Liver (tissue), 7 donors: ENCODE measurements at regions not wholly inside any gene's neighbourhood (a gene's known extent, or its start where the extent isn't known, plus 50 kb on each side); places are given as distances from the start of the nearest gene placed in this dataset.

ENCODE experiments used
- DNase-seq: peaks from one replicate; pipeline ENCODE4 v3.0.0-alpha.2; 2017; ENCODE audit warnings: low spot score
- H3K27ac ChIP-seq, 2 donors: one replicate each; pipeline ENCODE4 v1.7.0; 2013; ENCODE audit warnings: inconsistent platforms in 2 of 2, low read length in 2 of 2, control low read depth in 1 of 2, low read depth in 1 of 2, mild to moderate bottlenecking in 1 of 2
- H3K27me3 ChIP-seq, 4 donors: one replicate each; pipeline versions ENCODE4 v1.6.1 to v1.7.0; 2013; ENCODE audit warnings: low read length in 3 of 4, inconsistent platforms in 1 of 4, mild to moderate bottlenecking in 1 of 4, moderate library complexity in 1 of 4; ENCODE audit not compliant: control insufficient read depth in 4 of 4, insufficient read depth in 4 of 4
- H3K36me3 ChIP-seq, 4 donors: one replicate each; pipeline versions ENCODE4 v1.6.1 to v1.7.0; 2013; ENCODE audit warnings: low read length in 3 of 4, mild to moderate bottlenecking in 3 of 4, low read depth in 1 of 4, moderate library complexity in 1 of 4; ENCODE audit not compliant: control insufficient read depth in 4 of 4, insufficient read depth in 3 of 4
- H3K4me1 ChIP-seq, 4 donors: one replicate each; pipeline versions ENCODE4 v1.6.1 to v1.7.0; 2013; ENCODE audit warnings: low read length in 3 of 4, mild to moderate bottlenecking in 3 of 4, moderate library complexity in 1 of 4; ENCODE audit not compliant: control insufficient read depth in 4 of 4, insufficient read depth in 4 of 4
- H3K4me3 ChIP-seq, 3 donors: one replicate each; pipeline versions ENCODE4 v1.6.1 to v1.7.0; 2013; ENCODE audit warnings: low read length in 3 of 3, control low read depth in 1 of 3, low read depth in 1 of 3, mild to moderate bottlenecking in 1 of 3
- H3K9ac ChIP-seq, 2 donors: one replicate each; pipeline ENCODE4 v1.7.0; 2013; ENCODE audit warnings: low read length in 2 of 2, mild to moderate bottlenecking in 2 of 2, moderate library complexity in 2 of 2, control low read depth in 1 of 2, low read depth in 1 of 2
- H3K9me3 ChIP-seq, 4 donors: one replicate each; pipeline versions ENCODE4 v1.6.1 to v1.7.0; 2013; ENCODE audit warnings: low read length in 3 of 4; ENCODE audit not compliant: control insufficient read depth in 4 of 4
- ATF3 ChIP-seq: IDR thresholded peaks from 2 replicates; pipeline ENCODE4 v1.6.1; 2016; ENCODE audit warnings: antibody characterized with exemption
- EGR1 ChIP-seq, 2 donors: IDR thresholded peaks; 2 replicates each; pipeline ENCODE4 v1.6.1; 2016 to 2018; ENCODE audit warnings: antibody characterized with exemption in 2 of 2, low read depth in 2 of 2
- FOXA1 ChIP-seq: IDR thresholded peaks from 2 replicates; pipeline ENCODE4 v1.6.1; 2016; ENCODE audit warnings: antibody characterized with exemption
- FOXA2 ChIP-seq: IDR thresholded peaks from 2 replicates; pipeline ENCODE4 v1.6.1; 2016; ENCODE audit warnings: antibody characterized with exemption
- GABPA ChIP-seq, 2 donors: IDR thresholded peaks in 1 of 2; conservative IDR thresholded peaks in 1 of 2; 2 replicates each; pipeline ENCODE4 v1.6.1; 2016; ENCODE audit warnings: antibody characterized with exemption in 2 of 2, mild to moderate bottlenecking in 1 of 2, moderate library complexity in 1 of 2
- HNF4A ChIP-seq, 2 donors: conservative IDR thresholded peaks; 2 replicates each; pipeline ENCODE4 v1.6.1; 2016; ENCODE audit warnings: antibody characterized with exemption in 2 of 2, mild to moderate bottlenecking in 2 of 2
- JUND ChIP-seq, 2 donors: IDR thresholded peaks; 2 replicates each; pipeline ENCODE4 v1.6.1; 2016; ENCODE audit warnings: antibody characterized with exemption in 2 of 2
- NR2F2 ChIP-seq: IDR thresholded peaks from 2 replicates; pipeline ENCODE4 v1.6.1; 2016; ENCODE audit warnings: antibody characterized with exemption
- RAD21 ChIP-seq, 2 donors: IDR thresholded peaks; 2 replicates each; pipeline ENCODE4 v1.6.1; 2016; ENCODE audit warnings: antibody characterized with exemption in 2 of 2, mild to moderate bottlenecking in 2 of 2
- RXRA ChIP-seq, 2 donors: IDR thresholded peaks; 2 replicates each; pipeline ENCODE4 v1.6.1; 2017 to 2018; ENCODE audit warnings: antibody characterized with exemption in 2 of 2, mild to moderate bottlenecking in 1 of 2
- SP1 ChIP-seq: IDR thresholded peaks from 2 replicates; pipeline ENCODE4 v1.6.1; 2018; ENCODE audit warnings: antibody characterized with exemption, mild to moderate bottlenecking
- YY1 ChIP-seq: IDR thresholded peaks from 2 replicates; pipeline ENCODE4 v1.6.1; 2016; ENCODE audit warnings: antibody characterized with exemption, mild to moderate bottlenecking
- WGBS: extraction: QIAGEN DNeasy Blood & Tissue Kit; methylation state at CpG from one replicate; pipeline ENCODE4 v1.1.7; 2013; 5-methylcytosine and 5-hydroxymethylcytosine counted together
- TF ChIP-seq, protein P1 (sequence below): IDR thresholded peaks from 2 replicates; pipeline ENCODE4 v1.6.1; 2016; ENCODE audit warnings: antibody characterized with exemption
- TF ChIP-seq, protein P2 (sequence below): IDR thresholded peaks from 2 replicates; pipeline ENCODE4 v1.6.1; 2016; ENCODE audit warnings: antibody characterized with exemption
- TF ChIP-seq, protein P3 (sequence below): IDR thresholded peaks from 2 replicates; pipeline ENCODE4 v1.6.1; 2016; ENCODE audit warnings: antibody characterized with exemption, mild to moderate bottlenecking
- donor health status: healthy.
- donor health status: healthy.
- donor health status: healthy.
- donor health status: healthy.

- TF ChIP-seq, protein P1, sequence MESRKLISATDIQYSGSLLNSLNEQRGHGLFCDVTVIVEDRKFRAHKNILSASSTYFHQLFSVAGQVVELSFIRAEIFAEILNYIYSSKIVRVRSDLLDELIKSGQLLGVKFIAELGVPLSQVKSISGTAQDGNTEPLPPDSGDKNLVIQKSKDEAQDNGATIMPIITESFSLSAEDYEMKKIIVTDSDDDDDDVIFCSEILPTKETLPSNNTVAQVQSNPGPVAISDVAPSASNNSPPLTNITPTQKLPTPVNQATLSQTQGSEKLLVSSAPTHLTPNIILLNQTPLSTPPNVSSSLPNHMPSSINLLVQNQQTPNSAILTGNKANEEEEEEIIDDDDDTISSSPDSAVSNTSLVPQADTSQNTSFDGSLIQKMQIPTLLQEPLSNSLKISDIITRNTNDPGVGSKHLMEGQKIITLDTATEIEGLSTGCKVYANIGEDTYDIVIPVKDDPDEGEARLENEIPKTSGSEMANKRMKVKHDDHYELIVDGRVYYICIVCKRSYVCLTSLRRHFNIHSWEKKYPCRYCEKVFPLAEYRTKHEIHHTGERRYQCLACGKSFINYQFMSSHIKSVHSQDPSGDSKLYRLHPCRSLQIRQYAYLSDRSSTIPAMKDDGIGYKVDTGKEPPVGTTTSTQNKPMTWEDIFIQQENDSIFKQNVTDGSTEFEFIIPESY: no peak
- TF ChIP-seq SP1 (no peak), FOXA2 (no peak), JUND (IDR thresholded peaks at IDR 0.05) (no peak)
- TF ChIP-seq, protein P2, sequence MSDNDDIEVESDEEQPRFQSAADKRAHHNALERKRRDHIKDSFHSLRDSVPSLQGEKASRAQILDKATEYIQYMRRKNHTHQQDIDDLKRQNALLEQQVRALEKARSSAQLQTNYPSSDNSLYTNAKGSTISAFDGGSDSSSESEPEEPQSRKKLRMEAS: no peak
Measured at GRCh38 chr10:113320987-113321386, 231.9 kb upstream of the HABP2 start (continued).

- WGBS: 83% methylated on average over 4 of the region's 4 CpGs
- TF ChIP-seq FOXA2 (no peak), EGR1 (IDR thresholded peaks at IDR 0.05; ENCODE audit: low read depth in 2 of 2) (no peak), RXRA (IDR thresholded peaks at IDR 0.05) (no peak), ATF3 (no peak), FOXA1 (no peak), GABPA (IDR thresholded peaks at IDR 0.05 in 1 of 2, conservative IDR thresholded peaks at IDR 0.05 in 1 of 2) (no peak), SP1 (no peak)
- TF ChIP-seq, protein P3, sequence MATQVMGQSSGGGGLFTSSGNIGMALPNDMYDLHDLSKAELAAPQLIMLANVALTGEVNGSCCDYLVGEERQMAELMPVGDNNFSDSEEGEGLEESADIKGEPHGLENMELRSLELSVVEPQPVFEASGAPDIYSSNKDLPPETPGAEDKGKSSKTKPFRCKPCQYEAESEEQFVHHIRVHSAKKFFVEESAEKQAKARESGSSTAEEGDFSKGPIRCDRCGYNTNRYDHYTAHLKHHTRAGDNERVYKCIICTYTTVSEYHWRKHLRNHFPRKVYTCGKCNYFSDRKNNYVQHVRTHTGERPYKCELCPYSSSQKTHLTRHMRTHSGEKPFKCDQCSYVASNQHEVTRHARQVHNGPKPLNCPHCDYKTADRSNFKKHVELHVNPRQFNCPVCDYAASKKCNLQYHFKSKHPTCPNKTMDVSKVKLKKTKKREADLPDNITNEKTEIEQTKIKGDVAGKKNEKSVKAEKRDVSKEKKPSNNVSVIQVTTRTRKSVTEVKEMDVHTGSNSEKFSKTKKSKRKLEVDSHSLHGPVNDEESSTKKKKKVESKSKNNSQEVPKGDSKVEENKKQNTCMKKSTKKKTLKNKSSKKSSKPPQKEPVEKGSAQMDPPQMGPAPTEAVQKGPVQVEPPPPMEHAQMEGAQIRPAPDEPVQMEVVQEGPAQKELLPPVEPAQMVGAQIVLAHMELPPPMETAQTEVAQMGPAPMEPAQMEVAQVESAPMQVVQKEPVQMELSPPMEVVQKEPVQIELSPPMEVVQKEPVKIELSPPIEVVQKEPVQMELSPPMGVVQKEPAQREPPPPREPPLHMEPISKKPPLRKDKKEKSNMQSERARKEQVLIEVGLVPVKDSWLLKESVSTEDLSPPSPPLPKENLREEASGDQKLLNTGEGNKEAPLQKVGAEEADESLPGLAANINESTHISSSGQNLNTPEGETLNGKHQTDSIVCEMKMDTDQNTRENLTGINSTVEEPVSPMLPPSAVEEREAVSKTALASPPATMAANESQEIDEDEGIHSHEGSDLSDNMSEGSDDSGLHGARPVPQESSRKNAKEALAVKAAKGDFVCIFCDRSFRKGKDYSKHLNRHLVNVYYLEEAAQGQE: no peak
- TF ChIP-seq, protein P1: no peak
- no peak overlapping the region for H3K4me3 ChIP-seq
- H3K9me3 ChIP-seq: no peaks in the 10 kb centered on the region
- no peak overlapping the region for H3K9ac ChIP-seq
- H3K27me3 ChIP-seq: no peaks in the 10 kb centered on the region
- H3K27ac ChIP-seq: no peak overlapping the region
- no peaks in the 10 kb centered on the region for H3K36me3 ChIP-seq
- DNase-seq: no peak
- peaks cover 0 to under 1% (median 0%) of the 10 kb centered on the region in 4 donors for H3K4me1 ChIP-seq
Measured at GRCh38 chr10:113322843-113323242, 230.0 kb upstream of the HABP2 start.

DNA sequence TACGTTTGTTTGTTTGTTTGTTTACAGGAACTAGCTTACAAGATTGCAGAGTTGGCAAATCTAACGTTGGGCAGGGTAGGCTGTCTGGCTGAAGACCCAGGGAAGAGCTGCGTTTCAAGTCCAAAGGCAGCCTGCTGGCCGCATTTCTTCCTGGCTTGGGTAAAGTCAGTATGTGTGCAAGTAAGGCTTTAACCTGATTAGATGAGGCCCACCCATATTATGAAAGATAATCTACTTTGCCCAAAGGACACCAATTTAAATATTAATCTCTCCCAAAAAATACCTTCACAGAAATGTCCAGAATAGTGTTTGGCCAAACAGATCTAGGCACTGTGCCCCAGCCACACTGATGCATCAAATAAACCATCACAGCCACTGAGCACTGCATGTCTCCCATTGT, 228.9 kb upstream of the HABP2 start:
- 77% methylated on average over 4 of the region's 4 CpGs for WGBS
- Histone ChIP-seq H3K27me3 (no peaks in the 10 kb centered on the region), H3K9me3 (no peaks in the 10 kb centered on the region), H3K36me3 (no peaks in the 10 kb centered on the region), H3K4me3 (no peak overlapping the region), H3K9ac (no peak overlapping the region), H3K4me1 (no peaks in the 10 kb centered on the region), H3K27ac (no peak overlapping the region)
- no peak for DNase-seq
- TF ChIP-seq NR2F2: no peak
- no peak for TF ChIP-seq YY1
- TF ChIP-seq JUND (IDR thresholded peaks at IDR 0.05): no peak
- no peak for TF ChIP-seq EGR1 (IDR thresholded peaks at IDR 0.05; ENCODE audit: low read depth in 2 of 2)
- no peak for TF ChIP-seq HNF4A (conservative IDR thresholded peaks at IDR 0.05)
- no peak for TF ChIP-seq RAD21 (IDR thresholded peaks at IDR 0.05)
- TF ChIP-seq SP1: no peak
- TF ChIP-seq, protein P1: no peak
- TF ChIP-seq, protein P2: no peak
- TF ChIP-seq FOXA2: no peak
- TF ChIP-seq RXRA (IDR thresholded peaks at IDR 0.05): no peak
- no peak for TF ChIP-seq GABPA (IDR thresholded peaks at IDR 0.05 in 1 of 2, conservative IDR thresholded peaks at IDR 0.05 in 1 of 2)
- TF ChIP-seq, protein P3: no peak
